GM18873 (cell line): ENCODE measurements at regions not wholly inside any gene's neighbourhood (a gene's known extent, or its start where the extent isn't known, plus 50 kb on each side); places are given as distances from the start of the nearest gene placed in this dataset.
"Not testable (repeated sequence)": the region's sequence is repeated elsewhere in the genome, so short reads cannot be mapped to it uniquely, and the experiment has no call there.

ENCODE experiments used
- ATAC-seq: cut with Tn5 transposase; IDR thresholded peaks from one replicate; pipeline ENCODE4 v1.9.1; 2021; ENCODE audit warnings: mild to moderate bottlenecking, moderate library complexity, moderate number of reproducible peaks; ENCODE audit not compliant: unreplicated experiment, low FRiP score

GRCh38 chr14:59130462-59130861 is 58.0 kb upstream of the DAAM1 start:
- ATAC-seq = no peak

- no peak for ATAC-seq
Measured at GRCh38 chr14:59131938-59132795, 56.3 kb upstream of the DAAM1 start.

GRCh38 chr14:59132796-59133494 is 55.5 kb upstream of the DAAM1 start:
- no peak for ATAC-seq

GRCh38 chr14:59133709-59134108 is 54.8 kb upstream of the DAAM1 start:
- ATAC-seq = no peak

- no peak for ATAC-seq
Measured at GRCh38 chr14:59134307-59134706, 54.2 kb upstream of the DAAM1 start.

GRCh38 chr14:59137256-59137655 is 51.2 kb upstream of the DAAM1 start:
- no peak for ATAC-seq

GRCh38 chr14:59138576-59138975 is 49.9 kb upstream of the DAAM1 start:
- ATAC-seq = not testable (repeated sequence)
